H1 (cell line): ENCODE measurements at regions not wholly inside any gene's neighbourhood (a gene's known extent, or its start where the extent isn't known, plus 50 kb on each side); places are given as distances from the start of the nearest gene placed in this dataset.

Experiments used
- CTCF ChIA-PET: fragments of 300-600 bp; sonication (Branson Sonifier 250); formaldehyde crosslinking; loops from one replicate; lab custom pipeline; 2021; ENCODE audit not compliant: partially characterized antibody; lab: Charles Lee
- POLR2A ChIA-PET: fragments of 300-600 bp; sonication (Branson Sonifier 250); formaldehyde crosslinking; loops from one replicate; lab custom pipeline; 2021; ENCODE audit warnings: inconsistent platforms; ENCODE audit not compliant: partially characterized antibody; lab: Charles Lee
- DNase-seq, 2 experiments: peaks; one replicate each; pipeline versions ENCODE4 v3.0.0 to v3.0.0-alpha.2; 2010 to 2022; ENCODE audit warnings: low spot score in 2 of 2, low read depth in 1 of 2, mixed read lengths in 1 of 2
- FAIRE-seq: peaks from 2 replicates; lab custom pipeline; 2011; peaks lifted over from hg19 to GRCh38; lab: Jason Lieb, UNC
- H2AFZ ChIP-seq: 2 replicates; pipeline ENCODE4 v1.8.1; 2012; ENCODE audit warnings: low read length, inconsistent platforms
- H2AK5ac ChIP-seq: 2 replicates; pipeline ENCODE4 v1.6.1; 2013; ENCODE audit warnings: low read depth, low read length
- H2BK120ac ChIP-seq: replicated peaks from 2 replicates; pipeline ENCODE3; 2013; ENCODE audit warnings: low read depth, low read length, inconsistent platforms
- H2BK12ac ChIP-seq: 2 replicates; pipeline ENCODE4 v1.6.1; 2013; ENCODE audit warnings: low read depth, low read length
- H2BK15ac ChIP-seq: 2 replicates; pipeline ENCODE4 v1.6.1; 2013; ENCODE audit warnings: low read length
- H2BK20ac ChIP-seq: 2 replicates; pipeline ENCODE4 v1.6.1; 2013; ENCODE audit warnings: low read length
- H2BK5ac ChIP-seq: 2 replicates; pipeline ENCODE4 v1.6.1; 2013; ENCODE audit warnings: low read depth, low read length
- H3K14ac ChIP-seq: 2 replicates; pipeline ENCODE4 v1.6.1; 2013; ENCODE audit warnings: inconsistent platforms; ENCODE audit not compliant: insufficient read length
- H3K18ac ChIP-seq: 2 replicates; pipeline ENCODE4 v1.6.1; 2013; ENCODE audit warnings: low read length; ENCODE audit errors: extremely low read depth
- H3K23ac ChIP-seq: 2 replicates; pipeline ENCODE4 v1.6.1; 2013; ENCODE audit warnings: inconsistent platforms; ENCODE audit not compliant: insufficient read length
- H3K23me2 ChIP-seq: 2 replicates; pipeline ENCODE4 v1.6.1; 2013; ENCODE audit warnings: low read depth, low read length
- H3K27ac ChIP-seq: 2 replicates; pipeline ENCODE4 v1.6.1; 2011; ENCODE audit warnings: low read depth, low read length, inconsistent platforms
- H3K27me3 ChIP-seq, 4 experiments: replicated peaks in 1 of 4; 1 replicate in 1 of 4; 2 replicates in 3 of 4; pipeline versions ENCODE4 v1.6.1 to v1.8.1; 2011 to 2013; ENCODE audit warnings: low read length in 3 of 4, mild to moderate bottlenecking in 3 of 4, inconsistent platforms in 2 of 4, mixed read lengths in 2 of 4, moderate library complexity in 1 of 4; ENCODE audit not compliant: control insufficient read depth in 3 of 4, insufficient read depth in 3 of 4; ENCODE audit errors: extremely low read depth in 1 of 4
- H3K36me3 ChIP-seq, 4 experiments: 2 replicates each; pipeline versions ENCODE4 v1.6.1 to v1.8.1; 2011 to 2013; ENCODE audit warnings: mild to moderate bottlenecking in 4 of 4, low read length in 3 of 4, moderate library complexity in 2 of 4, control low read depth in 1 of 4, inconsistent platforms in 1 of 4; ENCODE audit not compliant: insufficient read depth in 4 of 4, control insufficient read depth in 2 of 4
- H3K4ac ChIP-seq: replicated peaks from 2 replicates; pipeline ENCODE3; 2013; ENCODE audit warnings: low read length, low read depth, mixed read lengths, inconsistent platforms; ENCODE audit not compliant: insufficient read length
- H3K4me1 ChIP-seq, 4 experiments: replicated peaks in 1 of 4; 1 replicate in 1 of 4; 2 replicates in 3 of 4; pipeline versions ENCODE4 v1.6.1 to v1.8.1; 2011 to 2013; ENCODE audit warnings: low read length in 3 of 4, inconsistent platforms in 2 of 4, mixed read lengths in 1 of 4; ENCODE audit not compliant: insufficient read depth in 4 of 4, control insufficient read depth in 3 of 4
- H3K4me2 ChIP-seq, 2 experiments: 2 replicates each; pipeline versions ENCODE4 v1.6.1 to v1.8.1; 2011 to 2013; ENCODE audit warnings: low read depth in 2 of 2, low read length in 2 of 2, control low read depth in 1 of 2, inconsistent platforms in 1 of 2, mild to moderate bottlenecking in 1 of 2; ENCODE audit not compliant: insufficient read depth in 1 of 2
- H3K4me3 ChIP-seq, 4 experiments: fragments of 200-600, 300-600 bp in 1 of 4; sonication (generic), shearing (Covaris generic), sonication (Bioruptor Twin) in 1 of 4; 2 replicates each; pipeline versions ENCODE4 v1.5.1 to v1.8.1; 2011 to 2016; ENCODE audit warnings: low read length in 4 of 4, low read depth in 3 of 4, control low read depth in 2 of 4, inconsistent platforms in 2 of 4, mild to moderate bottlenecking in 2 of 4, mixed read lengths in 1 of 4, moderate library complexity in 1 of 4; ENCODE audit not compliant: insufficient read depth in 2 of 4; ENCODE audit errors: extremely low read depth in 1 of 4
- H3K56ac ChIP-seq: replicated peaks from 2 replicates; pipeline ENCODE3; 2013; ENCODE audit warnings: low read depth, mild to moderate bottlenecking, mixed read lengths, low read length, inconsistent platforms; ENCODE audit not compliant: insufficient read length
- H3K79me1 ChIP-seq: 2 replicates; pipeline ENCODE4 v1.6.1; 2013; ENCODE audit warnings: low read depth, low read length, control low read depth
- H3K79me2 ChIP-seq, 2 experiments: 2 replicates each; pipeline versions ENCODE4 v1.6.1 to v1.8.1; 2012 to 2013; ENCODE audit warnings: low read length in 2 of 2, mild to moderate bottlenecking in 2 of 2, inconsistent platforms in 1 of 2; ENCODE audit not compliant: insufficient read depth in 2 of 2, control insufficient read depth in 1 of 2
- H3K9ac ChIP-seq, 4 experiments: replicated peaks in 1 of 4; 1 replicate in 1 of 4; 2 replicates in 3 of 4; pipeline versions ENCODE4 v1.6.1 to v1.8.1; 2011 to 2013; ENCODE audit warnings: low read depth in 3 of 4, low read length in 3 of 4, control low read depth in 2 of 4, mild to moderate bottlenecking in 2 of 4, moderate library complexity in 2 of 4, inconsistent platforms in 1 of 4; ENCODE audit errors: extremely low read depth in 1 of 4
- H3K9me3 ChIP-seq, 2 experiments: 2 replicates each; pipeline versions ENCODE4 v1.6.1 to v1.8.1; 2012 to 2013; ENCODE audit warnings: mild to moderate bottlenecking in 2 of 2, moderate library complexity in 2 of 2, control low read depth in 1 of 2, inconsistent platforms in 1 of 2, low read depth in 1 of 2, low read length in 1 of 2, mixed read lengths in 1 of 2; ENCODE audit not compliant: insufficient read depth in 2 of 2
- H4K20me1 ChIP-seq, 2 experiments: replicated peaks in 1 of 2; 2 replicates each; pipeline versions ENCODE3 to v1.8.1; 2011 to 2013; ENCODE audit warnings: inconsistent platforms in 2 of 2, low read length in 2 of 2, mild to moderate bottlenecking in 1 of 2; ENCODE audit not compliant: insufficient read depth in 2 of 2, control insufficient read depth in 1 of 2
- H4K5ac ChIP-seq: 2 replicates; pipeline ENCODE4 v1.6.1; 2013; ENCODE audit warnings: low read length, low read depth, mixed read lengths, inconsistent platforms; ENCODE audit not compliant: insufficient read length
- H4K8ac ChIP-seq: 2 replicates; pipeline ENCODE4 v1.8.0; 2013; ENCODE audit warnings: mild to moderate bottlenecking, moderate library complexity, low read length, inconsistent platforms; ENCODE audit not compliant: insufficient read depth; ENCODE audit errors: extremely low read depth
- H4K91ac ChIP-seq: replicated peaks from 2 replicates; pipeline ENCODE3; 2013; ENCODE audit warnings: low read length, mixed read lengths, inconsistent platforms; ENCODE audit not compliant: insufficient read length
- BCL11A ChIP-seq, 2 experiments: IDR thresholded peaks; one replicate each; pipeline ENCODE4 v1.6.1; 2011; ENCODE audit warnings: low read depth in 2 of 2, low read length in 2 of 2, mild to moderate bottlenecking in 2 of 2
- CREB1 ChIP-seq: IDR thresholded peaks from 2 replicates; pipeline ENCODE4 v1.6.1; 2012; ENCODE audit warnings: inconsistent platforms
- E2F6 ChIP-seq: IDR thresholded peaks from 2 replicates; pipeline ENCODE4 v1.6.1; 2012; ENCODE audit warnings: inconsistent platforms
- KDM4A ChIP-seq: IDR thresholded peaks from one replicate; pipeline ENCODE4 v1.7.1; 2012; ENCODE audit warnings: low read depth, mild to moderate bottlenecking, moderate library complexity, low read length, inconsistent platforms; ENCODE audit not compliant: severe bottlenecking
- NRF1 ChIP-seq: IDR thresholded peaks from 2 replicates; pipeline ENCODE4 v1.6.1; 2011; ENCODE audit warnings: mild to moderate bottlenecking, low read depth, low read length, improper control_type of control experiment
- SAP30 ChIP-seq: fragments of 300-600 bp; sonication (generic); IDR thresholded peaks from 2 replicates; pipeline ENCODE4 v1.7.1; 2012; ENCODE audit warnings: low read length, moderate library complexity, mild to moderate bottlenecking, inconsistent platforms; ENCODE audit not compliant: insufficient read depth, insufficient replicate concordance
- TCF12 ChIP-seq: IDR thresholded peaks from 2 replicates; pipeline ENCODE4 v1.6.1; 2011; ENCODE audit warnings: low read depth, mild to moderate bottlenecking, low read length
- WGBS, 2 experiments: shearing (Covaris generic) in 1 of 2; methylation state at CpG; one replicate each; pipeline versions ENCODE4 v1.1.6 to v1.1.7; 2013 to 2015; ENCODE audit warnings: low lambda C conversion rate in 2 of 2, mixed read lengths in 2 of 2, inconsistent platforms in 1 of 2, low coverage in 1 of 2, missing lambda C conversion rate in 1 of 2; ENCODE audit not compliant: insufficient replicate concordance in 2 of 2, insufficient coverage in 1 of 2, insufficient read length in 1 of 2; ENCODE audit errors: extremely low coverage in 1 of 2, missing lambda C conversion rate in 1 of 2; 5-methylcytosine and 5-hydroxymethylcytosine counted together
- TF ChIP-seq, protein P1 (sequence below): IDR thresholded peaks from 2 replicates; pipeline ENCODE4 v1.6.1; 2012; ENCODE audit warnings: inconsistent platforms

DNA sequence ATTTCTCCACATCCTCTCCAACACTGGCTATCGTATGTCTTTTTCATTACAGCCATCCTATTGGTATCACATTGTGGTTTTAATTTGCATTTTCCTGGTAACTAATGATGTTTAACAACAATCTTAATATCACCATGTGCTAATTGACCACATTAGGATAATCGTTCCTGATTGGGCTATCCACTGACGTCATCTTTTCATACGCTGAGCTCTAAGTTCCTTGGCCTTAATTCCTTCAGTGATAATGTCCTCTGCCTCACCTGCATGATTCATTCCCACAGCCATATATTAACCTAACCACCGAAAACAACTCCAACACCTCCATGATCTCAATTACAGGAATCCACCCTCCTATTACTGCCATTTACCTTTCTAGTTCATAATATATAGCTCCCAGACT is 547.9 kb upstream of the BRINP1 start:
- Histone ChIP-seq H3K27me3 (no peaks in the 10 kb centered on the region), H3K27ac (no peak overlapping the region), H4K20me1 (no peaks in the 10 kb centered on the region), H4K91ac (no peak overlapping the region), H3K56ac (no peak overlapping the region), H3K79me1 (no peaks in the 10 kb centered on the region), H3K14ac (no peak overlapping the region), H3K4me1 (no peaks in the 10 kb centered on the region), H2BK12ac (no peak overlapping the region), H3K9ac (no peak overlapping the region), H4K8ac (no peak overlapping the region), H3K18ac (no peak overlapping the region), H2BK20ac (no peak overlapping the region), H2AFZ (no peak overlapping the region), H3K23ac (no peak overlapping the region), H3K4ac (no peak overlapping the region), H3K4me2 (no peak overlapping the region), H2BK120ac (no peak overlapping the region), H3K36me3 (no peaks in the 10 kb centered on the region), H4K5ac (no peak overlapping the region), H3K79me2 (no peaks in the 10 kb centered on the region), H3K4me3 (no peak overlapping the region), H2BK15ac (no peak overlapping the region), H2BK5ac (no peak overlapping the region), H3K9me3 (peaks cover 0 to 3% of the 10 kb centered on the region in 2 experiments; a peak in 1 of 4 replicates), H2AK5ac (no peak overlapping the region), H3K23me2 (no peaks in the 10 kb centered on the region; the same call in 1 of the 2 replicates)
- 92% methylated on average over 5 of the region's 5 CpGs; no CpG with 5 or more reads in 1 of the 2 experiments for WGBS, 2 experiments
- TF ChIP-seq KDM4A = no peak
- TF ChIP-seq NRF1 = no peak
- TF ChIP-seq CREB1 = no peak
- no peak for TF ChIP-seq TCF12
- TF ChIP-seq SAP30 = no peak
- TF ChIP-seq, protein P1, sequence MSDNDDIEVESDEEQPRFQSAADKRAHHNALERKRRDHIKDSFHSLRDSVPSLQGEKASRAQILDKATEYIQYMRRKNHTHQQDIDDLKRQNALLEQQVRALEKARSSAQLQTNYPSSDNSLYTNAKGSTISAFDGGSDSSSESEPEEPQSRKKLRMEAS = no peak
- no peak for TF ChIP-seq E2F6
- TF ChIP-seq BCL11A (IDR thresholded peaks at IDR 0.05; ENCODE audit: low read depth in 2 of 2, low read length in 2 of 2) = no peak
- ChIA-PET POLR2A (no interaction called here), CTCF (interaction anchor here (1.5 kb wide), 1 partner anchor 10 kb away, joined by 4 read pairs; no protein-coding TSS in a partner anchor)
- DNase-seq = no peak
- no peak for FAIRE-seq
